ENCODE measurements at regions not wholly inside any gene's neighbourhood (a gene's known extent, or its start where the extent isn't known, plus 50 kb on each side); places are given as distances from the start of the nearest gene placed in this dataset.

GRCh38 chr21:28516021-28516420 lies 476.7 kb downstream of the LTN1 start:
- H3K9me3 Mint-ChIP-seq, result no peaks in the 10 kb centered on the region

GRCh38 chr21:28513428-28513827 lies 479.2 kb downstream of the LTN1 start:
- Mint-ChIP-seq H3K27me3 (ENCODE audit: low read depth) (no peaks in the 10 kb centered on the region), H3K36me3 (ENCODE audit: low read depth) (no peaks in the 10 kb centered on the region), H3K4me1 (ENCODE audit: low read depth) (no peaks in the 10 kb centered on the region), H3K9me3 (no peaks in the 10 kb centered on the region), H3K27ac (no peak overlapping the region), H3K4me3 (no peak overlapping the region)
- intact Hi-C loops (cut with micrococcal nuclease), result no loop called here
- no peak for DNase-seq
- CTCF ChIA-PET, result interaction anchor here (0.5 to 8.3 kb wide), 3 partner anchors 202 to 581 kb away, joined by 3 to 137 read pairs (median 4); no protein-coding TSS in a partner anchor

More at GRCh38 chr21:28516021-28516420, 476.7 kb downstream of the LTN1 start:
- H3K36me3 Mint-ChIP-seq (ENCODE audit: low read depth), result no peaks in the 10 kb centered on the region
- H3K4me1 Mint-ChIP-seq (ENCODE audit: low read depth), result no peaks in the 10 kb centered on the region
- CTCF ChIA-PET, result interaction anchor here (0.7 to 8.3 kb wide), 5 partner anchors 14 to 304 kb away, joined by 3 to 137 read pairs (median 5); no protein-coding TSS in a partner anchor
- H3K4me3 Mint-ChIP-seq, result no peak overlapping the region
- no peaks in the 10 kb centered on the region for H3K27me3 Mint-ChIP-seq (ENCODE audit: low read depth)
- intact Hi-C loops (cut with micrococcal nuclease), result loop anchor here (5.0 kb wide), 1 partner anchor 1664 kb away; no protein-coding TSS in a partner anchor
- DNase-seq, result no peak
- no peak overlapping the region for H3K27ac Mint-ChIP-seq

- no peak for DNase-seq
- H3K4me1 Mint-ChIP-seq (ENCODE audit: low read depth), result no peaks in the 10 kb centered on the region
- intact Hi-C loops (cut with micrococcal nuclease), result no loop called here
- no peaks in the 10 kb centered on the region for H3K36me3 Mint-ChIP-seq (ENCODE audit: low read depth)
- H3K27me3 Mint-ChIP-seq (ENCODE audit: low read depth), result no peaks in the 10 kb centered on the region
- H3K9me3 Mint-ChIP-seq, result peaks cover 13% of the 10 kb centered on the region
- no peak overlapping the region for H3K27ac Mint-ChIP-seq
- CTCF ChIA-PET, result interaction anchor here (2.7 kb wide), 1 partner anchor 236 kb away, joined by 9 read pairs; no protein-coding TSS in a partner anchor
- no peak overlapping the region for H3K4me3 Mint-ChIP-seq
Observed at GRCh38 chr21:28509031-28509430, 483.6 kb downstream of the LTN1 start.

DNA sequence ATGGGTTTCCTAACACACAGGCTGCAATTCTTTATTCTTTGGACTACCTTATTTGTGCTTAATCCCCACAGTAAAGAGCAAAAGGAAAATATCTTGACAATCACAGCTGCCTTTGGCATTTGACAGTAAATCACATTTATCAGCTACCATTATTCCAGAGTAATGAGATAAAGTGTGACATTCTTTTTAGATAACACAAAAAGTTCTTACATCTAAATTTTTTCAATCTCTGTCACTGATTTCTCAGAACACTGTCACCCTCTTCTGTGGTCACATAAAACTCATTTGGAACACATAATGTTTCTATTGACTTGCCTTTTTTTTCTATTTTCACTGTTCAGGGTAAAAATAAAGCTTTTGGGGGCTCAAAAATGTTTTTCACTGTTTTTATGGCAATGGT lies 484.6 kb downstream of the LTN1 start:
- CTCF ChIA-PET, result no interaction called here
- intact Hi-C loops (cut with micrococcal nuclease), result no loop called here
- no peak overlapping the region for H3K4me3 Mint-ChIP-seq
- no peak overlapping the region for H3K27ac Mint-ChIP-seq
- H3K9me3 Mint-ChIP-seq, result peaks cover 13% of the 10 kb centered on the region
- H3K27me3 Mint-ChIP-seq (ENCODE audit: low read depth), result no peaks in the 10 kb centered on the region
- DNase-seq, result no peak
- no peaks in the 10 kb centered on the region for H3K36me3 Mint-ChIP-seq (ENCODE audit: low read depth)
- no peaks in the 10 kb centered on the region for H3K4me1 Mint-ChIP-seq (ENCODE audit: low read depth)

GRCh38 chr21:28496517-28496916 lies 496.2 kb downstream of the LTN1 start:
- H3K36me3 Mint-ChIP-seq (ENCODE audit: low read depth), result no peaks in the 10 kb centered on the region
- H3K4me3 Mint-ChIP-seq, result no peak overlapping the region
- CTCF ChIA-PET, result no interaction called here
- intact Hi-C loops (cut with micrococcal nuclease), result no loop called here
- H3K9me3 Mint-ChIP-seq, result no peaks in the 10 kb centered on the region
- no peaks in the 10 kb centered on the region for H3K4me1 Mint-ChIP-seq (ENCODE audit: low read depth)
- peaks cover 3% of the 10 kb centered on the region for H3K27me3 Mint-ChIP-seq (ENCODE audit: low read depth)
- DNase-seq, result no peak
- no peak overlapping the region for H3K27ac Mint-ChIP-seq

DNA sequence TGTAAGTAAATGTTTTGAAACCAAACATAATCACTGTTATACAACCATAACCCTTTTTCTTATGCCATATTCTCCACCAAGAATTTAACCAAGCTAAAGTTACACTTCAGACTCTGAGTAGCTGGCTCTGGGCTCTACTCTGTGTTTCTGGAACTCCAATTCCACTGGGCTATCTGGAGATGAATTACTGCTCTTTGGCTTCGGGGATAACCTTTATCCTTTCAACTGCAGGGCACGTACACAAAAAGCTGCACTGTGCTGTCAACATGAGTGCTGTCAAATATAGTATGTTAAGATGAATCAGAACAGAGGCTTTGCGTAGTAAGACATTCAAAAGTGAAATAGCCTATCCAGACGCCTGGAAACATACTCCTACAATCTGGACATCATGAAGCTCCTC lies 500.6 kb downstream of the LTN1 start:
- no peaks in the 10 kb centered on the region for H3K4me1 Mint-ChIP-seq (ENCODE audit: low read depth)
- DNase-seq, result no peak

DNA sequence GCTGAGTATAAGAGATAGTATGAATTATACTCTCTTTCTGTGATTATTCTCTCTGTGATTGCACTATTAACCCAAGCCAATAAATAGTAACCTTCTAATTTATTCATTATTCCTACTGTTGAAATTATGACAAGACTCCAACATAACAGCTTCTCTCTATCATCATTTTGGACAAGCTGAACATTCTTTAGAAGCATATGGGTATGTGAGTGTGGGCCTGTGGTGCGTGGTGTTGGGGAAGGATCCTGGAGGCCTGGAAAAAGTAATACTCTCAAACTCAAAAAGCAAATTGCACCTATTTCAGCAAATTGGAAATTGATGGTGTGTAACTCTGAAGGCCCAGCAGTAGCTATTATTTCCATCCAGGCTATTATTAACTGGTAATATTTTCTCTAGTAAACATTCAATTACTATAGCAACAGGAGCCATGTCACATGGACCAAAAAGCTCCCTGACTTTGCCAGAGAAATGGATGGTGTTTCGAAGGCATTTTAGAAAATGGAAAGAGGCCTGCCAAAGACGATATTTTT lies 502.8 kb downstream of the LTN1 start:
- no peaks in the 10 kb centered on the region for H3K4me1 Mint-ChIP-seq (ENCODE audit: low read depth)
- H3K36me3 Mint-ChIP-seq (ENCODE audit: low read depth), result no peaks in the 10 kb centered on the region
- intact Hi-C loops (cut with micrococcal nuclease), result no loop called here
- no peak overlapping the region for H3K4me3 Mint-ChIP-seq
- H3K9me3 Mint-ChIP-seq, result no peaks in the 10 kb centered on the region
- DNase-seq, result no peak
- no peak overlapping the region for H3K27ac Mint-ChIP-seq
- CTCF ChIA-PET, result no interaction called here
- H3K27me3 Mint-ChIP-seq (ENCODE audit: low read depth), result no peaks in the 10 kb centered on the region

More for the DNA sequence above, 500.6 kb downstream of the LTN1 start:
- Mint-ChIP-seq H3K27ac (no peak overlapping the region), H3K27me3 (ENCODE audit: low read depth) (no peaks in the 10 kb centered on the region), H3K4me3 (no peak overlapping the region), H3K36me3 (ENCODE audit: low read depth) (no peaks in the 10 kb centered on the region), H3K9me3 (no peaks in the 10 kb centered on the region)
- CTCF ChIA-PET, result interaction anchor here (0.8 kb wide), 1 partner anchor 254 kb away, joined by 4 read pairs; no protein-coding TSS in a partner anchor
- intact Hi-C loops (cut with micrococcal nuclease), result no loop called here

DNA sequence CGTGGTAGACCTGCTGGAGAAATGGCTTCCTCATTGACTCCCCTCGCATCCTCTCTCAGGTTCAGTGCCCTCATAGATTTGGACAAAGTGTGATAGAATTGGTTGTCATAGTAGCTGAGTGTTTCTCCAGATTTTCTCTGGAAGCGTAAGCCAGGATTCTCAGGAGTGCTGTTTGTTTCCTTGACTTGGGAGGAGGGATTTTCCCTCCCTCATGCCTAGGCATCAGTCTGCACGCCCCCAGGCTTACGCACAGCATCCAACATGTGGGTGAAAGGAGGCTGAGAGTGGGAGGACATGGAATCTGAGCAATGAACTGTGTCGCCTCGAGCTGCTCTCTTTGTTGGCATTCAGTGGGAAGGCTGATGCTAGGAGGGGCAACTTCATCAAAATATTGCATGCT lies 503.5 kb downstream of the LTN1 start:
- Mint-ChIP-seq H3K27ac (no peak overlapping the region), H3K9me3 (no peaks in the 10 kb centered on the region), H3K27me3 (ENCODE audit: low read depth) (no peaks in the 10 kb centered on the region), H3K4me3 (no peak overlapping the region), H3K36me3 (ENCODE audit: low read depth) (no peaks in the 10 kb centered on the region), H3K4me1 (ENCODE audit: low read depth) (no peaks in the 10 kb centered on the region)
- intact Hi-C loops (cut with micrococcal nuclease), result no loop called here
- CTCF ChIA-PET, result interaction anchor here (1.1 kb wide), 1 partner anchor 26 kb away, joined by 4 read pairs; no protein-coding TSS in a partner anchor
- DNase-seq, result no peak

DNA sequence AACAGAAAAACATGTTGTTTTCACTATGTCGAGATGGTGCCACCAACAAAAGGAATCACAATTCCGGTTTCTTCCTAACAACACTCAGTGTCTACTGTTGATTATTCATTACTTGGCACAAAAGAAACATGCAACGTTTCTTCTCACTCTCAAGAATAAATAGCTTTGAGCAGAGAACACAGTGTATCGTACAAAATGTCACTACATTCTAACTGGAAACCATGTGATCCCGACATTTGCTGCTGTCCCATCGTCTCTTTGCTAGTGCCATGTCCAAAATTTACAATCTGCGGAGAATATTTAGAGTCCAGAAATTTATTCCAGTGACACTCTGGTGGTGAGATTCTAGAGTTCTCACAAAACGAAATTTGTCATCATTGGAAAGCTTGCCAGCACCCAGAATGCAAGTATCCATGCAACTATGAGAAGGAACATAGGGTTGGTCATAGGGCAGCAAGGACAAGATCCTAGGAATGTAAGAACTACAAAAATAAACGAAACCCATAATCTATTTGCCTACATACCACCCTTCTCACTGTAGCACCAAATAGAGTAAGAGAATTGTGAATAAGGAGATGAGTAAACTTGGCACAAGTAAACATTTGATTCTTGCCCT lies 505.1 kb downstream of the LTN1 start:
- H3K27ac Mint-ChIP-seq, result no peak overlapping the region
- H3K36me3 Mint-ChIP-seq (ENCODE audit: low read depth), result no peaks in the 10 kb centered on the region
- H3K4me1 Mint-ChIP-seq (ENCODE audit: low read depth), result no peaks in the 10 kb centered on the region
- intact Hi-C loops (cut with micrococcal nuclease), result no loop called here
- no peak for DNase-seq
- CTCF ChIA-PET, result no interaction called here
- no peak overlapping the region for H3K4me3 Mint-ChIP-seq
- no peaks in the 10 kb centered on the region for H3K9me3 Mint-ChIP-seq
- no peaks in the 10 kb centered on the region for H3K27me3 Mint-ChIP-seq (ENCODE audit: low read depth)

- H3K9me3 Mint-ChIP-seq, result no peaks in the 10 kb centered on the region
Observed at GRCh38 chr21:28485301-28486022, 507.2 kb downstream of the LTN1 start.

GRCh38 chr21:28483301-28484035 lies 509.2 kb downstream of the LTN1 start:
- Mint-ChIP-seq H3K27me3 (ENCODE audit: low read depth) (peaks cover 2% of the 10 kb centered on the region), H3K9me3 (no peaks in the 10 kb centered on the region), H3K4me1 (ENCODE audit: low read depth) (no peaks in the 10 kb centered on the region), H3K4me3 (no peak overlapping the region), H3K36me3 (ENCODE audit: low read depth) (no peaks in the 10 kb centered on the region), H3K27ac (no peak overlapping the region)
- intact Hi-C loops (cut with micrococcal nuclease), result no loop called here
- CTCF ChIA-PET, result no interaction called here
- DNase-seq, result no peak

More at GRCh38 chr21:28485301-28486022, 507.2 kb downstream of the LTN1 start:
- intact Hi-C loops (cut with micrococcal nuclease), result no loop called here
- H3K27ac Mint-ChIP-seq, result no peak overlapping the region
- H3K4me1 Mint-ChIP-seq (ENCODE audit: low read depth), result no peaks in the 10 kb centered on the region
- H3K27me3 Mint-ChIP-seq (ENCODE audit: low read depth), result peaks cover 2% of the 10 kb centered on the region
- no peak overlapping the region for H3K4me3 Mint-ChIP-seq
- no peaks in the 10 kb centered on the region for H3K36me3 Mint-ChIP-seq (ENCODE audit: low read depth)
- no peak for DNase-seq
- CTCF ChIA-PET, result no interaction called here

GRCh38 chr21:28482657-28483056 lies 510.0 kb downstream of the LTN1 start:
- DNase-seq, result no peak
- H3K4me3 Mint-ChIP-seq, result no peak overlapping the region
- CTCF ChIA-PET, result interaction anchor here (0.6 kb wide), 1 partner anchor 28 kb away, joined by 3 read pairs; no protein-coding TSS in a partner anchor

More at GRCh38 chr21:28482657-28483056, 510.0 kb downstream of the LTN1 start:
- no peaks in the 10 kb centered on the region for H3K4me1 Mint-ChIP-seq (ENCODE audit: low read depth)
- H3K9me3 Mint-ChIP-seq, result no peaks in the 10 kb centered on the region
- no peak overlapping the region for H3K27ac Mint-ChIP-seq
- intact Hi-C loops (cut with micrococcal nuclease), result no loop called here
- no peaks in the 10 kb centered on the region for H3K36me3 Mint-ChIP-seq (ENCODE audit: low read depth)
- H3K27me3 Mint-ChIP-seq (ENCODE audit: low read depth), result peaks cover 2% of the 10 kb centered on the region

Measured in activated naive CD4-positive, alpha-beta T cell treated with anti-CD3 and anti-CD28 coated beads for 36 hours (primary cell).